Kidney glomerular epithelial cell (primary cell): ENCODE measurements at regions not wholly inside any gene's neighbourhood (a gene's known extent, or its start where the extent isn't known, plus 50 kb on each side); places are given as distances from the start of the nearest gene placed in this dataset.
A peak's percentile ranks its signal among the peaks of the same experiment; 100 is the strongest.

ENCODE experiments used
- DNase-seq: peaks from one replicate; lab custom pipeline; 2025; lab: John Stamatoyannopoulos, UW

GRCh38 chr17:54007855-54008254 lies 185.1 kb downstream of the KIF2B start:
- DNase-seq, result no peak

- no peak for DNase-seq
Observed at GRCh38 chr17:54009502-54009901, 186.8 kb downstream of the KIF2B start.

- DNase-seq, result no peak
Observed at GRCh38 chr17:54013072-54013471, 190.3 kb downstream of the KIF2B start.

DNA sequence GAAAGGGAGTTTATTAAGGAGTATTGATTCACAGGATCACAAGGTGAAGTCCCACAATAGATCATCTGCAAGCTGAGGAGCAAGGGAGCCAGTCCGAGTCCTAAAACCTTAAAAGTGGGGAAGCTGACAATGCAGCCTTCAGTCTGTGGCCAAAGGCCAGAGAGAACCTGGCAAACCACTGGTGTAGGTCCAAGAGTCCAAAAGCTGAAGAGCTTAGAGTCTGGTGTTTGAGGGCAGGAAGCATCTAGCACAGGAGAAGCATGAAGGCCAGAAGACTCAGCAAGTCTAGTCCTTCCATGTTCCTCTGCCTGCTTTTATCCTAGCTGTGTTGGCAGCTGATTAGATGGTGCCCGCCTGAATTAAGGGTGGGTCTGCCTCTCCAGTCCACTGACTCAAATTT lies 193.0 kb downstream of the KIF2B start:
- no peak for DNase-seq

GRCh38 chr17:54021418-54021817 lies 198.7 kb downstream of the KIF2B start:
- DNase-seq, result no peak

DNA sequence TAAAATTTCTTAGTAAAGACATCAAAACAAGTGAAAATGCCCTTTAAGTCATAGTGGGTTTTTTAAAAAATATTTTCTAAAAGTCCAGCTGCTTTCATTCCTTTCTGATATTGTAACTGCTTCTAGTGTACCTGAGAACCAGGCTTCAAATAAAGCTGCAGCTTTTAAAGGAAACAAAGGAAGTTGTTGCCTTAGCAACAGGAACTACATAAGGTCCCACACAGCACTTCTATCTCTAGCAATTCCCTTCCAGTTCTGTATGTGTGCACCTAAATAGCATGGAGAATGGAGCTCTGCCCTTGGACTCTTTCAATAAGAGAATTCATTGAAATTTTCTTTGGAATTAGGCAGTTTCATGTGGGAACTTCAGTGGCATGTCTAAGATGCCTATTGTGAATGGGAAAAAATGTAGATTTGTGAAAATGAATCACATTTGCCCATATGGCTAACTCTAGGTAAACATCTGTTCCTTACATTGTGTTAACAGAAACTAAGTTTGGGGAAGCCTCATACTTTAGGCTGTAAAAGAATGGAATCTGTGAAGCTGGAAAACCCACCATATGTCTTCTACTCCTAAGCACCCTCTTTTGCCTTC lies 206.4 kb downstream of the KIF2B start:
- DNase-seq, result no peak

GRCh38 chr17:54029986-54030385 lies 207.3 kb downstream of the KIF2B start:
- DNase-seq, result no peak

DNA sequence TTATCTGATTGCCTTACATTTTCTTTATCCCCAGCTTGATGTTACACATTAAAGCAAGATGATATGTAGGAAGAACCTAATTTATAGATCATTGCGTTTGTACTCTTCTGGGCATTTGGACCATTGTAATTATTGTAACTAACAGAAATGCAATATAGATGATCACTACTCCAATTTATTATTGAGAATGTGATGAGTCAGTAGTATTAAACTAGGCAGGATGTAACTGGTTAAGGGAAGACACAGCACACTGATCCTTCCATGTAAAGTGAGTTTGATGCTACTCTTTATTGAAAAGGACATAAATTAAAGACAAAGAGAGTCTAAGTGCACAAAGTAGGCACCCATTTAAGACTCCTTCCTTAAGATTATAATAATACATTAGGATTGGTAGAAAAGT lies 223.8 kb downstream of the KIF2B start:
- no peak for DNase-seq

- no peak for DNase-seq
Observed at GRCh38 chr17:54063639-54064038, 240.9 kb downstream of the KIF2B start.

GRCh38 chr17:54085020-54085419 lies 262.3 kb downstream of the KIF2B start:
- no peak for DNase-seq

DNA sequence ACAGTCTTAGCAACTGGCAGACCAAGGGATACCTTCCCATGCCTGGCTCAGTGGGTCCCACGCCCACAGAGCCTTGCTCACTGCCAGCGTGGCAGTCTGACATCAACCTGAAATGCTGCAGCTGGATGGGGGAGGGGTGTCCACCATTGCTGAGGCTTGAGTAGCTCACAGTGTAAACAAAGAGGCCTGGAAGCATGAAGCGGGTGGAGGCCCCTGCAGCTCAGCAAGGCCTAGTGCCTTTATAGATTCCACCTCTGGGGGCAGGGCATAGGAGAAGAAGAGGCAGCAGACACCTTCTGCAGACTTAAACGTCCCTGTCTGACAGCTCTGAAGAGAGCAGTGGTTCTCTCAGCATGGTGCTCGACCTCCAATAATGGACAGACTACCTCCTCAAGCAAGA lies 263.2 kb downstream of the KIF2B start:
- no peak for DNase-seq

GRCh38 chr17:54096216-54096615 lies 273.5 kb downstream of the KIF2B start:
- DNase-seq, result no peak

- DNase-seq, result no peak
Observed at GRCh38 chr17:54099221-54099620, 276.5 kb downstream of the KIF2B start.

DNA sequence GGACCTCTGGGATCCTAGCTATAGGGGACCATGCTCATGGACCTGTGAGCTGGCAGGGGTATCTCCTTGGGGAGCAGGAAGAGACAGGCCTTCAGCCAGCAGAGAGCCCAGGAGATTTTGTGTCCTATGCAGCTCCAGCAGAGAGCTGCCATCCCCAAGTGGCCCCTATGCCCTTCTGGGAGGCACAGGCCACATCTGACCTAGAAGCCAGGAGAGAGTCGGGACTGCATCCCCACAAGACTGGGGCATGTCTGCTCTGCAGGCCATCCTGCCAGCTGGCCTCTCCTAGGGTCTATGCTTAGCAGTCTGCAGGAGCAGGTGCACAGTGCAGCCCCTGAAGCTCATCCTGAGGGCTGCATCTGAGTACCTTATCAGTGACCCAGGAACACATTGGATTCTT lies 279.5 kb downstream of the KIF2B start:
- no peak for DNase-seq

DNA sequence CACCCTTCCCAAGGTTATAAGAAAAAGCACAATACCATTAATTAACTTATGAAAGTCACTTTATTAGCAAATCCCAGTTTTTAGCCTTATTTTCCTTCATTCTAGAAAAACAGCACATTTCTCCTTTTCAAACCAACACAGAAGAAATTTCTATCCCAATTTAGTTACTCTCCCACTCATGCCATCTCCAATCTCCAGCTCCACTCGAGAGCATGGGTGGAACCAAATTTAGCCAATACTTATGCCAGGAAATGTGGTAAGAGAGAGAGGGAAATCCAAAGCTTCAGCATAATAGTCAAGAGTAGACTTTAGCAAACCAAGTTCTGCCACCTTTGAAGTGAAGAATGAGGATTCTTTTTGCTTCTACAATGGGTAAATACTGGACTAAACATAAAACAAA lies 288.8 kb downstream of the KIF2B start:
- DNase-seq, result no peak

DNA sequence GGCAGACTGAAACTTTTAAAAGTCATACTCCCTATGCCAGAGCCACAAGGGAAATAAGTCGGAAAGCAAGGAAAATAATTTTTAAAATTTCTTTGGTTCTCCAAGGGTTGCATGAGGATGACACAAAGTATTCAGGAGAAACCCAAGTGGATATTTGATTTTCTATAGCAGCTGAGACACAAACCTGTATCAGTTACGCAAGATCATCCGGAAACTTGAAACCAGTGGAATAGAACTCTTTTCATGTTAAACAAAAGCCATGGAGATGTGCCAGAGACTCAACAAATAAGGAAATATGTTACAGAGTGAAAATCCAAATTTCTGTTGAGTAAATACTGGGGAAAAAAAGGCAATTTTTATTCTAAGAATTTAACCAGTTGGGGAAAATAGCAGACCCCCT lies 294.7 kb downstream of the KIF2B start:
- no peak for DNase-seq

- DNase-seq, result no peak
Observed at GRCh38 chr17:54124456-54124855, 301.7 kb downstream of the KIF2B start.

- DNase-seq, result no peak
Observed at GRCh38 chr17:54153423-54153822, 330.7 kb downstream of the KIF2B start.

- no peak for DNase-seq
Observed at GRCh38 chr17:54157542-54157941, 334.8 kb downstream of the KIF2B start.

- DNase-seq, result peak; percentile 33
Observed at GRCh38 chr17:54172096-54172984, 349.6 kb downstream of the KIF2B start.

GRCh38 chr17:54172985-54173316 lies 350.2 kb downstream of the KIF2B start:
- DNase-seq, result no peak

DNA sequence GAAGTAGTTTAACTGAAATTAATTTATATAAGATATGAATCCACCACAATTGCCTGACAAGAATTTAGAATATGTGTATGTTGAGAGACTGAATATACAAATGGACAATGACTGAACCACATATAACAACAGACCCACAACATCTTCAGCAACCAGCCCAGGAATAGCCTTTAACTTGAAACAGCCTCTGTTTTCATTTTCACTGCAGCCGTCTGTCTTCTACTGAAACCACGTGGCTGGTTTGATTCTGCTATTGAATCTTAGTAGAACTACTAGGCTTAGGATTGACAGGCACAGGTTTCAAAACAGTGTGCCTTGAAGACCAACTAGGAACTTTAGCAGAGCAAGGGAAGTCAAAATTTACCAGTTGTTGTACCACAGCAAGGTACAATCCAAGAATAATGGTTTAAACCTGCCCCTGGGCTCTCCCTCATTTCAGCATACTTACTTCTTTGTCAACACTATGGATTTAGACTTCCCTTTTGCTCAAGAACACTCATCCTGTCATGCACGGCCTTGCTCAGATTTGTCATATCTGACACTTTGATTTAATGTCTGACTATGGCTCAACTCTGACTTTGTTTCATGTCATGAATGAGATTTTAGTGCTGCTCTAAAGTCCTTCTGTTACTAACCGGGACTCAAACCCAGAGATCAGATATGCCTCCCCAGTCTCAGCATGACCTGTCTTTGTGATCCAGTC lies 355.0 kb downstream of the KIF2B start:
- no peak for DNase-seq

DNA sequence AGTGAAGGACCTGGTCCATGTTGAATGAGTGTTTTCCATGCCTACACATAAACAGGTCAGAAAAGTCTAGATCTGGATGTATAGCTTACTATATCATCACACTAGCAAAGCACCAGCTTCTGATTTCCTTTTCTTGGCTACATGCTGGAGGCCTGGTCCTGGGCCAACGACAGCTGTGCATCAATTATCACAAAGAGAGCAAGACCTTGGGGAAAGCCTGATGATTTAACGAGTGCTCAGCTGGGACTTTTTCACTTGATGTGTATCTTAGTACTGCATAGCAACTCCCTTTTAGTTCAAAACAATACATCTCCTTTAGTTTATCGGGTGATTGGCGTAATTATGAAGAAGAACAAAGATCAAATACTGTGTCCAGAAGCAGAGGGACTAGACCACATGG lies 358.2 kb downstream of the KIF2B start:
- DNase-seq, result no peak
